ENCODE measurements at regions not wholly inside any gene's neighbourhood (a gene's known extent, or its start where the extent isn't known, plus 50 kb on each side); places are given as distances from the start of the nearest gene placed in this dataset.

GRCh38 chr6:102749210-102749971 is 1355.9 kb downstream of the GRIK2 start (continued):
- no peak for TF ChIP-seq EGR1 (IDR thresholded peaks at IDR 0.05; ENCODE audit: borderline replicate concordance, low read depth, low read length)
- TF ChIP-seq, protein P1, sequence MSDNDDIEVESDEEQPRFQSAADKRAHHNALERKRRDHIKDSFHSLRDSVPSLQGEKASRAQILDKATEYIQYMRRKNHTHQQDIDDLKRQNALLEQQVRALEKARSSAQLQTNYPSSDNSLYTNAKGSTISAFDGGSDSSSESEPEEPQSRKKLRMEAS (IDR thresholded peaks at IDR 0.05), result no peak

All from H1 (cell line).